Activated CD8-positive, alpha-beta T cell treated with anti-CD3 and anti-CD28 coated beads for 36 hours (primary cell): ENCODE measurements at regions not wholly inside any gene's neighbourhood (a gene's known extent, or its start where the extent isn't known, plus 50 kb on each side); places are given as distances from the start of the nearest gene placed in this dataset.

Experiments
- ATAC-seq: fragments of 200-7000 bp; cut with Tn5 transposase; one replicate; pipeline ENCODE4 v1.10.0; 2021; ENCODE audit warnings: mild to moderate bottlenecking, moderate library complexity
- CTCF ChIA-PET: fragments of 350-600 bp; sonication (Branson Sonifier 250); formaldehyde crosslinking; loops from one replicate; lab custom pipeline; 2021; ENCODE audit warnings: antibody characterized with exemption; lab: Charles Lee
- POLR2A ChIA-PET: fragments of 350-600 bp; sonication (Branson Sonifier 250); formaldehyde crosslinking; loops from one replicate; lab custom pipeline; 2021; ENCODE audit warnings: antibody characterized with exemption; lab: Charles Lee
- DNase-seq: peaks from one replicate; pipeline ENCODE4 v3.0.0-alpha.2; 2020
- H3K27ac Mint-ChIP-seq: one replicate; pipeline ENCODE4 v1.8.0; 2021; ENCODE audit warnings: mild to moderate bottlenecking, mixed read lengths
- H3K27me3 Mint-ChIP-seq: one replicate; pipeline ENCODE4 v1.8.0; 2021; ENCODE audit warnings: mixed read lengths
- H3K36me3 Mint-ChIP-seq: one replicate; pipeline ENCODE4 v1.8.0; 2021; ENCODE audit warnings: low read depth, mixed read lengths
- H3K4me1 Mint-ChIP-seq: one replicate; pipeline ENCODE4 v1.8.0; 2021; ENCODE audit warnings: low read depth, mixed read lengths
- H3K4me3 Mint-ChIP-seq: one replicate; pipeline ENCODE4 v1.8.0; 2021; ENCODE audit warnings: mild to moderate bottlenecking, moderate library complexity, mixed read lengths
- H3K9me3 Mint-ChIP-seq: one replicate; pipeline ENCODE4 v1.8.0; 2021; ENCODE audit warnings: mixed read lengths
- CTCF ChIP-seq: fragments of 200-600 bp; IDR thresholded peaks from one replicate; pipeline ENCODE4 v1.8.0; 2022; ENCODE audit warnings: antibody characterized with exemption, mild to moderate bottlenecking
- intact Hi-C: fragments of 100-400 bp; cut with micrococcal nuclease; formaldehyde crosslinking; loops from one replicate; pipeline ENCODE4 v1.10.0; 2022

DNA sequence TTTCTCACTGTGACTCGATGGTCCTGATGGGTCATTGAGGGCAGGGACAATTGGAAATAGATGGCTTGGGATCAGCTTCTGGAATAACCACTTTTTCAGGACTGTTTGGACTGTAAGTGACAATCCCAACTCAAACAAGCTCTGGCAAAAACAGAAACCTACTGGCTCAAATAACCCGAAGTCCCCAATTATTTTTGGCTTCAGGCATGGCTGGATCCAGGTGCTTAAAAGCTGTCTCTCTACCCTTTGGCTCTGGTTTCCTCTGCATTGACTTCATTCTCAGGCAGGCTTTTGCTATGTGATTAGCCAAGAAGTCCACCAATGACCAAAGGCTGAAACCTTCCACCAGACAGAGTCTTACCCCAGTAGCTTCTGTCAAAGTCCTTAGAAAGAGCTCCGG is 92.9 kb upstream of the PRR23E start:
- Mint-ChIP-seq H3K9me3 (peaks cover 1% of the 10 kb centered on the region), H3K27me3 (no peaks in the 10 kb centered on the region), H3K36me3 (no peaks in the 10 kb centered on the region), H3K27ac (no peak overlapping the region), H3K4me3 (no peak overlapping the region), H3K4me1 (no peaks in the 10 kb centered on the region)
- ChIA-PET POLR2A (no interaction called here), CTCF (no interaction called here)
- intact Hi-C loops, result no loop called here
- DNase-seq, result no peak
- TF ChIP-seq CTCF, result no peak
- ATAC-seq, result no peak

- ATAC-seq (no peak), DNase-seq (no peak)
- intact Hi-C loops, result no loop called here
- Mint-ChIP-seq H3K27ac (no peak overlapping the region), H3K4me1 (no peaks in the 10 kb centered on the region), H3K9me3 (no peaks in the 10 kb centered on the region), H3K27me3 (no peaks in the 10 kb centered on the region), H3K36me3 (no peaks in the 10 kb centered on the region), H3K4me3 (no peak overlapping the region)
- POLR2A ChIA-PET, result no interaction called here
- no peak for TF ChIP-seq CTCF
- CTCF ChIA-PET, result no interaction called here
Measured at GRCh38 chr3:127100459-127101410, 92.2 kb upstream of the PRR23E start.

- ATAC-seq (no peak), DNase-seq (no peak)
- Mint-ChIP-seq H3K36me3 (no peaks in the 10 kb centered on the region), H3K9me3 (no peaks in the 10 kb centered on the region), H3K27me3 (no peaks in the 10 kb centered on the region), H3K4me3 (no peak overlapping the region), H3K27ac (no peak overlapping the region), H3K4me1 (no peaks in the 10 kb centered on the region)
- intact Hi-C loops, result no loop called here
- no peak for TF ChIP-seq CTCF
- ChIA-PET POLR2A (no interaction called here), CTCF (no interaction called here)
Measured at GRCh38 chr3:127101411-127102187, 91.3 kb upstream of the PRR23E start.

DNA sequence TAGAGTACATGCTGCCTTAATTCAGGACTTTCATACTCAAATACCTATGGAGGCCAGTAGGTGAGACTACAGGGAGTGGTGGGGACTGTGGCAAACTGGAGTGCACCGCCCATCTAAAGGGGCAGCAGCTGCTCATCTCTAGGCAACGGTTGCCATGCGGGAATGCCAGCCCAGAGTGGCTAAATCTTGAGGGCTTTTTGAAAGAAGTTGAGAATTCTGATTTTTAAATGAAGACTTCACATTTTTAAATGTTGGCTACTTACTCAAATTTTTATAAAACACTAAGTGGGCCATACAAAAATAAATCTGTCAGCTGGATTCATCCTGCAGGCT is 90.8 kb upstream of the PRR23E start:
- Mint-ChIP-seq H3K4me3 (no peak overlapping the region), H3K27ac (no peak overlapping the region), H3K36me3 (no peaks in the 10 kb centered on the region), H3K27me3 (no peaks in the 10 kb centered on the region), H3K9me3 (no peaks in the 10 kb centered on the region), H3K4me1 (no peaks in the 10 kb centered on the region)
- CTCF ChIA-PET, result no interaction called here
- intact Hi-C loops, result no loop called here
- DNase-seq (no peak), ATAC-seq (no peak)
- TF ChIP-seq CTCF, result no peak
- POLR2A ChIA-PET, result no interaction called here

GRCh38 chr3:127102587-127102986 is 90.3 kb upstream of the PRR23E start:
- no peaks in the 10 kb centered on the region for H3K36me3 Mint-ChIP-seq
- TF ChIP-seq CTCF, result no peak
- H3K4me1 Mint-ChIP-seq, result no peaks in the 10 kb centered on the region
- CTCF ChIA-PET, result no interaction called here
- POLR2A ChIA-PET, result no interaction called here
- no peaks in the 10 kb centered on the region for H3K9me3 Mint-ChIP-seq
- no peak for DNase-seq
- intact Hi-C loops, result no loop called here
- H3K4me3 Mint-ChIP-seq, result no peak overlapping the region
- H3K27me3 Mint-ChIP-seq, result no peaks in the 10 kb centered on the region
- H3K27ac Mint-ChIP-seq, result no peak overlapping the region
- no peak for ATAC-seq
